ENCODE measurements at regions not wholly inside any gene's neighbourhood (a gene's known extent, or its start where the extent isn't known, plus 50 kb on each side); places are given as distances from the start of the nearest gene placed in this dataset.

DNA sequence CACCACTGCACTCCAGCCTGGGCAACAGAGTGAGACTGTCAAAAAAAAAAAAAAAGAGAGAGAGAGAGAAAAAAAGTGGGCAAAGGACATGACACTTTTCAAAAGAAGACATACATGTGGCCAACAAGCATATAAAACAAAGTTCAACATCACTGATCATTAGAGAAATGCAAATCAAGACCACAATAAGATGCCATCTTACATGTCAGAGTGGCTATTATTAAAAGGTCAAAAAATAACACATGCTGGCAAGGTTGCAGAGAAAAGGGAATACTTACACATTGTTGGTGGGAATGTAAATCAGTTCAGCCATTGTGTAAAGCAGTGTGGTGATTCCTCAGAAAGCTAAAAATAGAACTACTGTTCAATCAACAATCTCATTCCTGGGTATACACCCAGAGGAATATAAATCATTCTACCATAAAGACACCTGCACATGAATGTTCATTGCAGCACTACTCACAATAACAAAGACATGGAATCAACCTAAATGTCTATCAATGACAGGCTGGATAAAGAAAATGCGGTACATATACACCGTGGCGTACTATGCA lies 94.9 kb upstream of the TRIM2 start:
- DNase-seq = no peak

DNA sequence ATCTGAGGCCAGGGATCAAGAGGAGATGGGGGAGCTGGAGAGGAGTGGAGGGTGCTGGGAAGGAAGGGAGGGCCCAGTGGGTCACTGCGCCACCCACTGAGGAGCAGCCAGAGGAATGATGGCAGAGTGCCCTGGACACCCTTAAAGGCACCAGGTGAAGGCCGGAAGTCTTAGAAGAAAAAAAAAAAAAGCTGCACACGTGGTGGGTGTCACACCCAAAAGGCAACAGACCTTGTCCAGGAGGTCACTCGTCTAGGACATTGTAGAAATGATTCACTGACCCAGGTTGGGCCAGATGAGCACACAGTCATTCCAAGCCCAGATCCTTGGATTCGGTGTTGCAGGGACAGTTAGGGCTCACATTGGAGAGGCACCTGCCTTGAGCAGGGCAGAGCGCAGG lies 93.5 kb upstream of the TRIM2 start:
- DNase-seq = no peak

DNA sequence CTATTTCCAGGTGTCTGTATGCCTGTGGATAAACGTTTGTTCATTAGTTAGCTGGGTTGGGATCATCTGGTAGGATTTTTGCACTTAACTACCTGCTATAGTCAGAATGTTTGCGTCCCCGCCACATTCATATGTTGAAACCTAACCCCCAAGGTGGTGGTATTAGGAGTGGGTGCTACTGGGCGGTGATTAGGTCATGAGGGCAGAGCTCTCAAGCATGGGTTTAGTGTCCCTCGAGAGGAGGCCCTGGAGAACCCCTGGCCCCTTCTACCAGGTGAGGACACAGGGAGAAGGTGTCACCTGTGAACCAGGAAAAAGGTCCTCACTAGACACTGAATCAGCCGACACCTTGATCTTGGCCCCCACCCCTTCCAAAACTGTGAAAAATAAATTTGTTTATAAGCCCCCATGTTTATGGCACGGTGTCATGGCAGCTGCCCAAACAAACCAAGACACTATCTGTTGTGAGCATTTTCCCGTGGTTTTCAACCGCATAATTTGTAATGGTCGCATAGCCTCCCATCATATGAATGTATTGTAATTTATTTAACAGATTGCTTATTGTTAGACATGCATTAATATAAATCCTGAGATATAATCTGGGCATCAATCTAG lies 92.7 kb upstream of the TRIM2 start:
- no peak for DNase-seq

DNA sequence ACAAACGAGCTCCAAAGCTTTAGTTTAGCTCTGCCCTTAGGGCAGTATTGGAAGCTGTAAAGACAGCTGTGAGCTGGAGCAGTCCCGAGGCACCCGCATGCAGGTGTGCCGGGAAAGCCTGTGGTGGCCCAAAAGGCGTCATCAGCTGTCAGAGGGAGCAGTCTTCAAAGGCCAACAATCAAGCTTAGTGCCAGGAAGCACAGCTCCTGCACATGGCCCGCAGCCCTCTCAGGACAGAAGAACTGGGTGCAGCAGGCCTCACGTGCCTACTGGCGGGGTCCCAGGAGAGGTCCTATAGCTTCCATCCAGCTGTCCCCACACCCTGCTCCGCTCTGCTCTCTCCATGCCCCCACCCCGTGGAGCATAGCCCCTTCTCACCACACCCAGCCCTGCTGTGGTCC lies 92.2 kb upstream of the TRIM2 start:
- DNase-seq = no peak

DNA sequence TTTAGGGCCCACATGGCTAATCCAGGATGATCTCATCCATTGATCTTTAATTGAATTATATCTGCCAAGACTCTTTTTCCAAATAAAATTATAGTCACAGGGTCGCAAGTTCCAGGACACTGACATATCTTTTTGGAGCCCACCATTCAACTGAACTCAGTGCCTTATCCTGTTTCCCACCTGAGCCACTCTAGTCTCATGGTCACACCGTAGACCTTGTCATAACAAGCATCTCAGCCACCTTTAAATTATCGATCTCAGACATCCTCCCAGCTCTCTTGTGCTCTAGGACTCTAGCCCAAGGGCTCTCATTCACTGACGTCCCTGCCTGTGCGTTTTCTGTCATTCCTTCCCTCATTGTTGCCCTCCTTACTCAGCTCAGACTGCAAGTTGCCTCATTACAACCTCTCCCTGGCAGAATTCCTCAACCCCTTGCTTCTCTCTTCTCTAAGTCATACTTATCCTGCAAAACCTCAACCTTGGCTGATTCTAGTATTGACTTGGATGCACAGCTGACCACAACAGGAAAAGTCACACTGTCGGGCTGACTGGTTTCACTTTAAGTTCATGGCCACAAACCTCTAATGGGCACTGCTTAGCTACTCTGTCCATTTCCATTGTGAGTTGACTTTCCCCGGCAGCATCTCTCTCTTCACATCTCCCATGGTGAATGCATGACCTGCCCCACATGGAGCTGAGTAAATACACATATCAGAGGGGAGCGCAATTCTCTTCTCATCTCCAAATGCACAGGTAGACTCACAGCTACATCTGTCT lies 91.0 kb upstream of the TRIM2 start:
- no peak for DNase-seq

DNA sequence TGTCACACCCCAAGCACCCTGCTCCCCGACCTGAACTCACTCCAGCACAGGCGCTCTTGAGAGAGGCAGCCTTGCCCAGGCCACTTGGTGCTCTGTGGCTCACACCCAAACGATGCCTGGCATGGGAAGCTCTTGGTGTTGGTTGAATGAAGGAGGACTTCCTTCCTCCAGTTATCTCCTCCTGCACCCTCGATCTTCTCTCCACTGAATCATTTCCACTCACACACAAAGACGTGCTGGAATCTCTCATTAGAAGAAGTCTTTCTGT lies 90.5 kb upstream of the TRIM2 start:
- DNase-seq = no peak

GRCh38 chr4:153114771-153115321 lies 89.4 kb upstream of the TRIM2 start:
- DNase-seq = no peak

DNA sequence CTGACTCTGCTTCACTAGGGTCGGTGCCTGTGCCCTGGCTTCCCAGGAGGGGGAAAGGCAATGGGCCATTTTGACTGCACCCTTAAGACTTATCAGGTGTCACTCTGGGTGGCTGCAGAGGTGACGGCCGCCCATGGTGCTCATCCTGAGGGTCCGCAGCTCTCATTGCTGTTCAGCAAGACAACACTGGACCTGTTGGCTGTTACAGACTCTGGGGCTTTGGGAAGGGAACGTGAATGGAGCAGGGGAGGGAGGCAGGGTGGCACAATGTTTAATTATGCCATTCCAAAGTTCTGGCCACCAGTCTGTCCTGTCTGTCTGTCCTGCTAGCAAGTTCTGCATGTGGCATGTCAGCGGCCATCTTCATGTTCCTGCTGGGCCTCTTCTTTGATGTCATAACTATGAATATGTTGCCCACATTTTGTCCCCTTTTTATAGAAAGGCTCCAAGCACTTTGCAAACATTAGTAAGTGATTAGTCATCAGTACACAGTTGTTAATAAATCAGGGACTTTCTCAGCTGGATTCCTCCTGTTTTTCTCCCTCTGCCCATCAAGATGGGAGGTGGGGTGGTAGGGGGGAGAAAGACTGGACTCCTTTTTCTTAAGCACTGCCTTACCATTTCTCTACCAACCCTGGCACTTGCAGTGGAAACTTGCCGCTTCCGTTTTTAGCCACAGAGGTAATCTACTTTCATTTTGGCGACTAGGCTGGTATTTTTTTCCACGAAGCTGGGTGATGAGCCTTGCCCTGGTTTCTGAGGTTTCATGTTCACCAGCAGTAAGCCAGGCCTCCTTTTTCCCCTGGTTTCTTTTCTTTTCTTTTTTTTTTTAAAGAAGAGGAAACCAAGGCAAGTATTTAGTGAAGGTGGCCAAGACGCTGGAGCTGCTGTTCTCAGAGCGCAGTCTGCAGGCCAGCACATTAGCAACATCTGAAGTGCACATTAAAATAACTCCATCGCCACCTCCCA lies 88.6 kb upstream of the TRIM2 start:
- DNase-seq = peak; percentile 59 to 65

DNA sequence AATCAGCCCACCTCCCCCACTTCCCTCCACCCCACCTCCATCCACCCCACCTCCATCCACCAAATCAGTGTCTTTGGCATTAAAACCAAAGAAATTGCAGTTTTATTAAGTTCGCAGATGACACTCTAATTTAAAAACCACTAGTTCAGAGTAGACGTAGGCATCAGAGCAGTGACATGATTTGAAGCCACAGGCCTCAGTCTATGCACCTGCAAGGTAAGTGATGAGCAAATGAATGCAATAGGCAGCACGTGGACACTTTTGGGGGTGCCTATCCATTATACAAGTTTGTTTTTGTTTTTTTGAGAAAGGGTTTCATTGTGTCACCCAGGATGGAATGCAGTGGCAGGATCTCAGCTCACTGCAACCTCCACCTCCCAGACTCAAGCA lies 88.0 kb upstream of the TRIM2 start:
- no peak for DNase-seq

GRCh38 chr4:153116801-153117200 lies 87.4 kb upstream of the TRIM2 start:
- no peak for DNase-seq

DNA sequence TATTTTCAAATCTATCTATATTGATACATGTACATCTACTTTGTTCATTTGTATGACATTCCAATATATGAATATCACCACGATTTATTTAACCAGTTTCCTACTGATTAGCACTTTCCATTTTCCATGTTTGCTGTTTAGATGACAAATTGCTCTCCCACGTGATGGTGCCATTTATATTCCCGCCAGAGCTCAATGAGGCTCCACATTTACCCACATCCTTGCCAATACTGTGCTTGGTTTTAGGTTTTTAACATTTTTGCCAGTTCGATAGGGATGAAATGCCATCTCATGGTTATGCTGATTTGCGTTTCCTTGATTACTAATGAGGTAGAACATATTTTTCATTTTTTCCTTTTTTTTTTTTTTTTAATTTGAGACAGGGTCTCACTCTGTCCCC lies 86.7 kb upstream of the TRIM2 start:
- DNase-seq = no peak

- no peak for DNase-seq
Measured at GRCh38 chr4:153119626-153120025, 84.6 kb upstream of the TRIM2 start.

DNA sequence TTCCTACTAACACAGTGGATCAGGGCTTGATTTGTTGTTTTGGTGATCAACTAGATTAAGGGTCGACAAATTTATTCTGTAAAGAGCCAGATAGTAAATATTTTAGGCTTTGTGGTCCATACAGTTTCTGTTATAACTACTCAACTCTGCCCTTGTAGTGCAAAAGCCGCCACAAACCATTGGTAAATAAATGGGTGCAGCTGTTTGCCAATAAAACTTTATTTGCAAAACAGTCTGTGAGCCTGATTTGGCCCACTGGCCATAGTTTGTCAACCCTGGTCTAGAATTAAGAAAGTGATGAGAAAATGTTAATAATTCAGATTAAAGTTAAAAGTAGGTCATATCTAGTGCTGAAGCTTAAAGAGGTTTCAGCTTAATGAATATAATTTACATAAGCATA lies 84.0 kb upstream of the TRIM2 start:
- DNase-seq = no peak

- DNase-seq = no peak
Measured at GRCh38 chr4:153122855-153123254, 81.4 kb upstream of the TRIM2 start.

DNA sequence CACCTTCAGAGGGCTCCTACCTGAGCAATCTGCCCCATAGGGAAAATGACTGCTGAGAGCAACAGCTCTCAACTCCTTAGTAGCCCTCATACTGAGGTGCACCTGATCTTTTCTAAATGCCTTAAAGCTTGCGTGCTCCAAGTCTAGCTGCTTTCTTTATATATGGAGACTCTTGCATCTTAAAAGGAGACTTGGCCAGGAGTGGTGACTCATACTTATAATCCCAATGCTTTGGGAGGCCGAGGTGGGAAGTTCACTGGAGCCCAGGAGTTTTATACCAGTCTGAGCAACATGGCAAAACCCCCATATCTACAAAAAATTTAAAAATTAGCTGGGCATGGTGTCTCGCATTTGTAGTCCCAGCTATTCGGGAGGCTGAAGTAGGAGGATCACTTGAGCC lies 78.1 kb upstream of the TRIM2 start:
- DNase-seq = no peak

DNA sequence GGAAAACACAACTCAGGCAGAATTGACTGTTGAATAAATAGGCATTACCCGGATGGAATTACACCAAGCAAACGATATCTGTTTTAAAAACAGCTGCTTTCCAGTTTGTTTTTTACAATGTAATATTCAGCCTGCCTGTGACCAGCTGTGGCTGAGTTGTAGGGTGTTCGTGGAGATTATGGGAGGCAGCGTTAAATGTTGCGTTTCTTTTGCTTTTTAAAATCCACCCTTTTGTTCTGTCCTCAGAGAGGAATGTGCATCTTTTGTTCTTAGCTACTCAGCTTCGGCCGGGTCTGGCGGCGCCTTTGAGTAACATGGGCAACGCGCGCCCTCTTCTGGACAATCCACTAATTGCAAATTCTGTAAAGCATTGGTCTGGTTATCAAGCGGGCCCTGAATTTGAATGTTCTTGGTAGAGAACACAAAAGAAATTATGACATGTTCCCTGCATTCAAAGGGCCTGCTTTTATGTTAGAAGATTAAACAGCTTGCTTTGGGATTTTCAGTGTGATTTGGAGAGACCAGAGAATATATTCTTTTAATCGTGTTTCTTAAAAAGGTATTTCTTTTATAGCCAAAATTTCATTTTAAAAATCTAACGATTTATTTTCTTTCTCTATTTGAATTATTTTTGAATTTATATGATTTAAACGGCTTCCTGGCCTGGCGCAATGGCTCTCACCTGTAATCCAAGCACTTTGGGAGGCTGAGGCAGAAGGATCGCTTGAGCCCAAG lies 76.3 kb upstream of the TRIM2 start:
- DNase-seq = peak; percentile 72 to 77

GRCh38 chr4:153131596-153131995 lies 72.6 kb upstream of the TRIM2 start:
- no peak for DNase-seq

DNA sequence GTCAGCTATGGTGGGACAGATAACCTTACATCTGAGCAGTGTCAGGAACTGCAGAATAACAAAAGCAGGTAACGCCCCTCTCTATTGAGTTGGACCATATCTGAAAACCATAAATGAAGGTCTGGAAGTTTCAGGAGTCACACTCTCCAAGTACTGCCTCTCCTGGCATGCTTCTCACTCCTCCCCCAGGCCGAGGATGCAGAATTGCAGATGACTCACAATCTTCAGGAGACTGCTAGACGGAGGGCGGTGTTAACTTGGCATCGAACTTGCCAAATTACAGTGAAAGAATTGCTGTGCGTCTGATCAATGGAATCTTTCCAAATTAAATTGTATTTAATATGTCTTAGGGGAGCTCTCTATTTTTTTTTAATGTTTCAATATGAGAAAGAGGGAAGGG lies 67.1 kb upstream of the TRIM2 start:
- no peak for DNase-seq

GRCh38 chr4:153137677-153138630 lies 66.3 kb upstream of the TRIM2 start:
- no peak for DNase-seq

GRCh38 chr4:153138736-153139135 lies 65.5 kb upstream of the TRIM2 start:
- DNase-seq = peak; percentile 81 to 82

GRCh38 chr4:153140294-153140693 lies 63.9 kb upstream of the TRIM2 start:
- DNase-seq = no peak
